GM21786 (cell line): ENCODE measurements at regions not wholly inside any gene's neighbourhood (a gene's known extent, or its start where the extent isn't known, plus 50 kb on each side); places are given as distances from the start of the nearest gene placed in this dataset.
"Not testable (repeated sequence)": the region's sequence is repeated elsewhere in the genome, so short reads cannot be mapped to it uniquely, and the experiment has no call there.

Source experiments
- ATAC-seq: cut with Tn5 transposase; IDR thresholded peaks from one replicate; pipeline ENCODE4 v1.9.1; 2021; ENCODE audit not compliant: unreplicated experiment

- ATAC-seq = no peak
Observed at GRCh38 chr4:73348185-73348584, 55.9 kb upstream of the ALB start.

- no peak for ATAC-seq
Observed at GRCh38 chr4:73347497-73347896, 56.6 kb upstream of the ALB start.

- ATAC-seq = no peak
Observed at GRCh38 chr4:73345399-73345975, 58.6 kb upstream of the ALB start.

GRCh38 chr4:73344106-73344505, 60.0 kb upstream of the ALB start:
- ATAC-seq = no peak

- ATAC-seq = no peak
Observed at GRCh38 chr4:73343432-73343831, 60.7 kb upstream of the ALB start.

GRCh38 chr4:73341454-73341853, 62.6 kb upstream of the ALB start:
- peak; percentile 45 for ATAC-seq

- no peak for ATAC-seq
Observed at GRCh38 chr4:73340917-73341316, 63.2 kb upstream of the ALB start.

- ATAC-seq = no peak
Observed at GRCh38 chr4:73335679-73336078, 68.4 kb upstream of the ALB start.

GRCh38 chr4:73332012-73332411, 72.1 kb upstream of the ALB start:
- not testable (repeated sequence) for ATAC-seq

GRCh38 chr4:73329300-73329699, 70.7 kb upstream of the ANKRD17 start:
- no peak for ATAC-seq

GRCh38 chr4:73325776-73326175, 67.2 kb upstream of the ANKRD17 start:
- not testable (repeated sequence) for ATAC-seq

GRCh38 chr4:73317092-73317491, 58.5 kb upstream of the ANKRD17 start:
- ATAC-seq = no peak

- no peak for ATAC-seq
Observed at GRCh38 chr4:73315091-73315490, 56.5 kb upstream of the ANKRD17 start.

GRCh38 chr4:73312967-73313366, 54.4 kb upstream of the ANKRD17 start:
- no peak for ATAC-seq

- no peak for ATAC-seq
Observed at GRCh38 chr4:73311428-73311827, 52.8 kb upstream of the ANKRD17 start.

GRCh38 chr4:73309211-73309610, 50.6 kb upstream of the ANKRD17 start:
- no peak for ATAC-seq
